Uterus (tissue), 3 donors: ENCODE measurements at regions not wholly inside any gene's neighbourhood (a gene's known extent, or its start where the extent isn't known, plus 50 kb on each side); places are given as distances from the start of the nearest gene placed in this dataset.

Experiments used
- DNase-seq, 2 donors: peaks; one replicate each; pipeline ENCODE4 v3.0.0-alpha.2; 2019 to 2020
- H3K27ac ChIP-seq, 2 donors: fragments of 200-600 bp; sonication (generic); 1 replicate in 1 of 2; 2 replicates in 1 of 2; pipeline ENCODE4 v1.5.1; 2016 to 2018
- H3K27me3 ChIP-seq, 2 donors: fragments of 200-600 bp; sonication (generic); one replicate each; pipeline ENCODE4 v1.5.1; 2018 to 2019; ENCODE audit warnings: control low read depth in 1 of 2
- H3K36me3 ChIP-seq, 2 donors: fragments of 200-600 bp; sonication (generic); one replicate each; pipeline ENCODE4 v1.5.1; 2019; ENCODE audit warnings: control low read depth in 1 of 2
- H3K4me1 ChIP-seq, 2 donors: fragments of 200-600 bp; sonication (generic); one replicate each; pipeline ENCODE4 v1.5.1; 2018 to 2019; ENCODE audit warnings: control low read depth in 1 of 2
- H3K4me3 ChIP-seq, 2 donors: fragments of 200-600 bp; sonication (generic); 1 replicate in 1 of 2; 2 replicates in 1 of 2; pipeline ENCODE4 v1.5.1; 2018 to 2019; ENCODE audit warnings: mild to moderate bottlenecking in 1 of 2
- H3K9me3 ChIP-seq, 2 donors: fragments of 200-600 bp; sonication (generic); one replicate each; pipeline ENCODE4 v1.5.1; 2019; ENCODE audit warnings: control low read depth in 1 of 2
- POLR2A ChIP-seq, 2 donors: fragments of 450-650 bp; IDR thresholded peaks; one replicate each; pipeline ENCODE4 v1.6.1; 2016; ENCODE audit warnings: antibody characterized with exemption in 2 of 2, mild to moderate bottlenecking in 1 of 2, moderate library complexity in 1 of 2
- intact Hi-C: fragments of 100-400 bp; cut with DNase I; formaldehyde crosslinking; loops from one replicate; pipeline ENCODE4 v1.15.1; 2023; ENCODE audit warnings: low total_unique reads
- TF ChIP-seq, protein P1 (sequence below), 4 experiments: fragments of 200-600 bp in 2 of 4; fragments of 450-650 bp in 2 of 4; sonication (generic) in 2 of 4; IDR thresholded peaks; one replicate each; pipeline ENCODE4 v1.5.1; 2016 to 2019; ENCODE audit warnings: antibody characterized with exemption in 4 of 4, mild to moderate bottlenecking in 2 of 4, moderate library complexity in 1 of 4
- donor health status: DM: yes; HTN: yes; CAD: no.

GRCh38 chr4:126251169-126251568, 936.4 kb downstream of the FAT4 start:
- intact Hi-C loops, result no loop called here
- Histone ChIP-seq H3K27ac (no peak overlapping the region), H3K36me3 (no peaks in the 10 kb centered on the region), H3K9me3 (no peaks in the 10 kb centered on the region), H3K4me3 (no peak overlapping the region), H3K4me1 (no peaks in the 10 kb centered on the region), H3K27me3 (no peaks in the 10 kb centered on the region)
- no peak for TF ChIP-seq POLR2A (IDR thresholded peaks at IDR 0.05)
- TF ChIP-seq, protein P1, sequence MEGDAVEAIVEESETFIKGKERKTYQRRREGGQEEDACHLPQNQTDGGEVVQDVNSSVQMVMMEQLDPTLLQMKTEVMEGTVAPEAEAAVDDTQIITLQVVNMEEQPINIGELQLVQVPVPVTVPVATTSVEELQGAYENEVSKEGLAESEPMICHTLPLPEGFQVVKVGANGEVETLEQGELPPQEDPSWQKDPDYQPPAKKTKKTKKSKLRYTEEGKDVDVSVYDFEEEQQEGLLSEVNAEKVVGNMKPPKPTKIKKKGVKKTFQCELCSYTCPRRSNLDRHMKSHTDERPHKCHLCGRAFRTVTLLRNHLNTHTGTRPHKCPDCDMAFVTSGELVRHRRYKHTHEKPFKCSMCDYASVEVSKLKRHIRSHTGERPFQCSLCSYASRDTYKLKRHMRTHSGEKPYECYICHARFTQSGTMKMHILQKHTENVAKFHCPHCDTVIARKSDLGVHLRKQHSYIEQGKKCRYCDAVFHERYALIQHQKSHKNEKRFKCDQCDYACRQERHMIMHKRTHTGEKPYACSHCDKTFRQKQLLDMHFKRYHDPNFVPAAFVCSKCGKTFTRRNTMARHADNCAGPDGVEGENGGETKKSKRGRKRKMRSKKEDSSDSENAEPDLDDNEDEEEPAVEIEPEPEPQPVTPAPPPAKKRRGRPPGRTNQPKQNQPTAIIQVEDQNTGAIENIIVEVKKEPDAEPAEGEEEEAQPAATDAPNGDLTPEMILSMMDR (IDR thresholded peaks at IDR 0.05), result no peak
- DNase-seq, result no peak

DNA sequence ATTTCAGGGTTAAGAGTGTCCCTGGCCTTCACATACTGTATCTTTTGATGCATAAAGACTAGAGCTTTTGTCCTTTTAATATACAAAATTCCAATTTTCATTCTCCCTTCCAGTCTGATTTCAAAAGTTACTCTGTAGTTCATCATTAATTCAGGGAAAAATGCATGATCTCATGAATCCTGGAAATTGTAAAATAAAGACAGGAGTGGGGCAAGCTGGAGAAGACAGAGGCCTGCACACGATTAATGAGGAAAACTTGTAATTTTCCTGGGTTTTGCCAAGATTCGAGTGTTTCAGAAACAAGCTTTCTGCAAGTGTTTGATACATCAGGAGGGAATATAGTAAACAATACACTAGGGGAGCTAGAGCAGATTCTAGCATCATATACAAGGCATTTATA, 947.9 kb downstream of the FAT4 start:
- DNase-seq, result no peak
- no peaks in the 10 kb centered on the region for H3K9me3 ChIP-seq
- no peaks in the 10 kb centered on the region for H3K27me3 ChIP-seq
- no peak overlapping the region for H3K4me3 ChIP-seq
- H3K4me1 ChIP-seq, result no peaks in the 10 kb centered on the region
- TF ChIP-seq, protein P1 (IDR thresholded peaks at IDR 0.05), result no peak
- TF ChIP-seq POLR2A (IDR thresholded peaks at IDR 0.05), result no peak
- H3K27ac ChIP-seq, result no peak overlapping the region
- peaks cover 0 to 6% of the 10 kb centered on the region in 2 donors for H3K36me3 ChIP-seq
- intact Hi-C loops, result no loop called here

- intact Hi-C loops, result no loop called here
These were observed 950.1 kb downstream of the FAT4 start for GRCh38 chr4:126264839-126265238.

DNA sequence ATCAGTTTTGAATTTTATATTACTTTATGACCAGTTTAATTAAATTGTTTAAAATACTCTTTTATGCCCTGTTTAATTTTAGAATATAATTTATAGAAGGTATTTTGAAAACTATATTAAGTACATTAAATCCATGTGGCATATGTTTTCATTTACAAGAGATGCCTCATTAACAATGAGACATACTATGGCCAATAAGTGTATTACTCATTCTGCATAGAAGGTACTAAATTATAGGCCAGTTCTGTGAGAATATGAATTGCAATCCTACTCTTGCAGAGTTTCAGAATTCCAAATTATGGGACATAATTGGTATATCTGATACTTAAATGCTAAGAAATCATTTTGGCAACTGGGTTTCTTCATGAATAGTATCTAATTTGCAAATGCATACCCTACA, 951.1 kb downstream of the FAT4 start:
- Histone ChIP-seq H3K36me3 (peaks cover 0 to 5% of the 10 kb centered on the region in 2 donors), H3K27me3 (no peaks in the 10 kb centered on the region), H3K4me3 (no peak overlapping the region), H3K9me3 (no peaks in the 10 kb centered on the region), H3K27ac (no peak overlapping the region), H3K4me1 (no peaks in the 10 kb centered on the region)
- intact Hi-C loops, result no loop called here
- TF ChIP-seq POLR2A (IDR thresholded peaks at IDR 0.05), result no peak
- TF ChIP-seq, protein P1 (IDR thresholded peaks at IDR 0.05), result no peak
- DNase-seq, result no peak

More at GRCh38 chr4:126264839-126265238, 950.1 kb downstream of the FAT4 start:
- Histone ChIP-seq H3K9me3 (no peaks in the 10 kb centered on the region), H3K4me3 (no peak overlapping the region), H3K4me1 (no peaks in the 10 kb centered on the region), H3K27ac (no peak overlapping the region), H3K36me3 (peaks cover 0 to 6% of the 10 kb centered on the region in 2 donors), H3K27me3 (no peaks in the 10 kb centered on the region)
- DNase-seq, result no peak
- TF ChIP-seq, protein P1 (IDR thresholded peaks at IDR 0.05), result no peak
- no peak for TF ChIP-seq POLR2A (IDR thresholded peaks at IDR 0.05)

DNA sequence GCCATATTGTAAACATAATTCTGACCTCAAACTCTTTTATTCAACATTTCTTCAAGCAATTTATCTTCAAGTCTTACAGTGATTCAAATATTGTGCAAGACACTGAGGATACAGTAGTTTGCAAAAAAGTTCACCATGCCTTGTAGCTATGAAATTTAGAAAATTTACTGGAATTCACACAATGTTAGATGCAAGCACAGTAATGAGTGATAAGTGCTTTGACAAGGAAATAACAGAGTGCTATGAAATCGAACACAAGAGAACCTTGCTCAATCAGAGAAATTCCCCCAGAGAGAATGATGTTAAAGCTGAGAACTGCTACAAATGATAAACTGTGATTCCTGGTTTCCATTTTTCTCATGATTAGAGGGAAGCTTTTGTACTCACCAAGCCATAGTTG, 952.9 kb downstream of the FAT4 start:
- Histone ChIP-seq H3K4me3 (no peak overlapping the region), H3K27ac (no peak overlapping the region), H3K4me1 (no peaks in the 10 kb centered on the region), H3K36me3 (no peaks in the 10 kb centered on the region), H3K9me3 (no peaks in the 10 kb centered on the region), H3K27me3 (no peaks in the 10 kb centered on the region)
- TF ChIP-seq, protein P1 (IDR thresholded peaks at IDR 0.05), result no peak
- no peak for TF ChIP-seq POLR2A (IDR thresholded peaks at IDR 0.05)
- intact Hi-C loops, result no loop called here
- DNase-seq, result no peak
